ENCODE measurements at regions not wholly inside any gene's neighbourhood (a gene's known extent, or its start where the extent isn't known, plus 50 kb on each side); places are given as distances from the start of the nearest gene placed in this dataset.

GRCh38 chr9:99341686-99342085, 119.6 kb downstream of the SEC61B start:
- no peak for TF ChIP-seq CTCF (IDR thresholded peaks at IDR 0.05; ENCODE audit: low read depth, low read length, poor library complexity, severe bottlenecking)
- no peak for TF ChIP-seq EZH2phosphoT487 (IDR thresholded peaks at IDR 0.05; ENCODE audit: borderline replicate concordance, low read length)

Measured in DOHH2 (cell line).